CD4-positive, alpha-beta T cell treated with Interleukin-10 for 1 hour (primary cell): ENCODE measurements at regions not wholly inside any gene's neighbourhood (a gene's known extent, or its start where the extent isn't known, plus 50 kb on each side); places are given as distances from the start of the nearest gene placed in this dataset.

ENCODE experiments used
- DNase-seq: peaks from one replicate; pipeline ENCODE4 v3.0.0-alpha.2; 2020

GRCh38 chr6:144695858-144696533 is 410.9 kb downstream of the UTRN start:
- no peak for DNase-seq

GRCh38 chr6:144696610-144697368 is 411.7 kb downstream of the UTRN start:
- no peak for DNase-seq

DNA sequence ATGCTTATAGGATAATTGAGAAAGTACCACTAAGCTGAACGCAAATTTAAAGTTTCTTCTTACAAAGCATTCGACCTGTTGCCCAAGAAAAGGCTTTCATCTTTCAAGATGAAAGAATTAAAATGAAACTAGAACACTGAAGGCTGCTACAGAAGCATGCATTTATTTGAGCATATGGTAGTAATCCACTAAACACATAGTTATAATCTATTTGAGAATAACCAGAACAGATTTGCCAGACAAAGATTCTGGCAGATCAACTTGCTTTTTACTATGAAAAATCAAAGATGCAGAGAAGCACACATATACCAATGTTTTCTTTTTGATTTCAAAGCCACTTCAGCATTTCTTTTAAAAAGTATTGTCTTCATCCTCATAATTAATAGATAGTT is 412.2 kb downstream of the UTRN start:
- DNase-seq = no peak

DNA sequence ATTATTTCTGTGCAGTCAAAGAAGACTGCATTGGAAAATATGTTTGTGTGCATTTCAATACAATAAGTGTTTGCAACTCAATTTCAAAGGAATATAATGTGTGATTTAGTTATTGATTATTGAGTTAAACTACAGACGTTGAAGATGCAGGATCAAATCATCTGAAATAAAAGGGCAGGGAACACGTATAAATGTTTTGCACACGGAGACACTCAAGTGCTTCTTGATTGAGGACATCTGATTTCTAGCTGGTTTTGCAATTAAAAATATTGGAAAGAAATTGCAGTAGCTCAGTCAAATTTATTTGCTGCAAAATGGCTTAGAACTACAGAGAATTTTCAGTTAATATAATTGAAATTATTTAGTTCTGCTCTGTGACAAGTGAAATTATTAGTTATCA is 412.7 kb downstream of the UTRN start:
- DNase-seq = no peak

DNA sequence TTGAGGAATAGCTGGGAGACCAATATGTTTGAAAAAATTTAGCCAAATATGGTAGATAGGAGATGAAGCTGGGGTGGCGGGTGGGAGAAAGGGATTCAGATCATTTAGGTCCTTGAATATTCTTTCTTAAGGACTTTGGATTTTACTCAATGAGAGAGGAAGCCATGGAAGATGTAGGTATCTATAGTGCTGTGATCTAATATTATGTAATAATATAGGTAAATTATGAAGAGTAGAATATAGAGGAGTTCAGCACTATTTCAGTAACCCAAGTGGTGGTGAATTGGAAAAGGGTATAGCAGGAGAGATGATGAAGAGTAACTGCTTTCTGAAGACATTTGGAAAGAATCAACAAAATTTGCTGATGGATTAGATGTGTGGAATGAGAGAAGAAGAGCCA is 417.6 kb downstream of the UTRN start:
- DNase-seq = no peak

DNA sequence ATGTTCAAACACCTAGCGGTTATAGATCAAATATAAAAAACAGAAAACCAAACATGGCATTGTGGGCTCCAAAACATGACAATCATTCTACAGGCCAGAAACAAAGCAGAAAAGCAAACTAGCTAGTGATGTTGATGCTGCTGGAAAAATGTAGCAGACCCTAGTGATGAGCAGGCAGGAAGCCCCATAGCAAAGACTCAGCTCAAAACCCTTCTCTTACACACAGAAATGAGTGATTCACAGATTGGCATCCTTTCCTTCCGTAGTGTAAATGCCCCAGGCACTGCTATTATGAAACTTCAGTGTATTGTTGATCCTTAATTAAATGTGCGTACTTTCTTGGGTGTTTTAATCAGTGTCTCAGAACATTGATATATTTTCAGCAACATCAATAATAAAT is 425.1 kb downstream of the UTRN start:
- no peak for DNase-seq

DNA sequence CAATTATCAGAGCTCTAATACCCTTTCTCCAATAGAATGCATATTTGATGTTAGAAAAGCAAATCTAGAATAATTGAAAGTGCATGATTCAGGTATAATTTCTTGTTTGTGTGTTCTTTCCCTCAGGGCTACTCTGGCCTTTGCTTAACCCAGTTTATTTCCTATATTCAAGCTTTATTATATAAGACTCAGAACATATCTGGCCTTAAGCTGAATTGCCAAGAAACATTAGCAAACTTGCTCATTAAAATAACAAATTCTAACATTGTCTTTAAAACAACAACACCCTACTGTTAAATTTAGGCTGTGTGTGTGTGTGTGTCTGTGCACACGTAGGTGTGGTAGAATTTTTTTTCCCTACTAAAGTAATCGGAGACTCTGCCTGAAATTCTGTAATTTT is 426.5 kb downstream of the UTRN start:
- DNase-seq = no peak

GRCh38 chr6:144712541-144712940 is 427.4 kb downstream of the UTRN start:
- DNase-seq = no peak

- DNase-seq = no peak
Measured at GRCh38 chr6:144714021-144714712, 429.0 kb downstream of the UTRN start.

- DNase-seq = no peak
Measured at GRCh38 chr6:144715344-144715743, 430.2 kb downstream of the UTRN start.

- DNase-seq = no peak
Measured at GRCh38 chr6:144718431-144718830, 433.3 kb downstream of the UTRN start.

GRCh38 chr6:144721232-144721631 is 436.1 kb downstream of the UTRN start:
- no peak for DNase-seq

DNA sequence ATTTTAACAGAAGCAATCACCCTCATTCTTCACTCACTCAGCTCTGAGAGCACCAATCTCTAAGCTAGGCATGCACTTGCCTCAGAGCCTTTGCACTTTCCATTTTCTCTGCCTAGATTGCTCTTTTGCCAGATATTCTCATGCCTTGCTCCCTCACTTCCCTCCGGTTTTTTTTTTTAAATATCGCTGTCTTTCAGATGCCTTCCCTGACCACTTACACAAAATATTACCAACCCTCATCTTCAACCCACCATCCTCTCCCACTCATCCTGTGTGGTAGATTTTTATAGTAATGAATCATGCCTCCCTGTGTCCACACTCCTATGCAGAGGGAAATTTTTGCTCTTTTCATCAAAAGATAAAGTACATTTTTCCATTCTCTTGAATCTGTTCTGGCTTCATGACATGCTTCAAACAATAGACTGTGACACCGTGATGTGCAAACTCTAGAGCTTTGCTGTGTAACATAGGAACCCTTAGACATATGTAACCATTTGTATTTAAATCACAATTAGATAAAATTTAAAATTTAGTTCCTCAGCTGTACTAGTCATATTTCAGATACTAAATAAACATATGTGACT is 437.1 kb downstream of the UTRN start:
- DNase-seq = no peak

- DNase-seq = no peak
Measured at GRCh38 chr6:144722925-144723324, 437.8 kb downstream of the UTRN start.

- DNase-seq = no peak
Measured at GRCh38 chr6:144723431-144723830, 438.3 kb downstream of the UTRN start.

GRCh38 chr6:144724818-144725217 is 439.7 kb downstream of the UTRN start:
- no peak for DNase-seq

GRCh38 chr6:144725736-144726522 is 440.8 kb downstream of the UTRN start:
- DNase-seq = no peak

GRCh38 chr6:144728804-144729203 is 443.7 kb downstream of the UTRN start:
- no peak for DNase-seq

DNA sequence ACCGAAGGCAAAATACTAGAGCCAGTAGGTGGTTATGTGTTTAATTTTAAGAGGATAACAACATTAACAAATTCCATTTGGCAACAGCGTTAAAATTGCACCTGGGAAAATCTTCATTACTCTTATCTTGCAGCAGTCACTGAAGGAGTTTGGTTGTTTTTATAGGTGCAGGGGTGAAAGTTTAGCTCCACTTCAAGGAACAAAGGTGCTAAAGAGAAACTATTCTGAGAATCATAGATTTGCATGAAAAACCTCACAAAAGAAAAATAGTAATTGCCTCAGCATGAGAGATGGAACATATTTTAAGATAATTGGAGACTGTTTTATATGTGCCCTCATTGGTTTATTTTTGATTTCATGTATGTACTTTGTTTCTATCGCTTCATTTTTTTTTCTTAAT is 444.4 kb downstream of the UTRN start:
- DNase-seq = no peak

DNA sequence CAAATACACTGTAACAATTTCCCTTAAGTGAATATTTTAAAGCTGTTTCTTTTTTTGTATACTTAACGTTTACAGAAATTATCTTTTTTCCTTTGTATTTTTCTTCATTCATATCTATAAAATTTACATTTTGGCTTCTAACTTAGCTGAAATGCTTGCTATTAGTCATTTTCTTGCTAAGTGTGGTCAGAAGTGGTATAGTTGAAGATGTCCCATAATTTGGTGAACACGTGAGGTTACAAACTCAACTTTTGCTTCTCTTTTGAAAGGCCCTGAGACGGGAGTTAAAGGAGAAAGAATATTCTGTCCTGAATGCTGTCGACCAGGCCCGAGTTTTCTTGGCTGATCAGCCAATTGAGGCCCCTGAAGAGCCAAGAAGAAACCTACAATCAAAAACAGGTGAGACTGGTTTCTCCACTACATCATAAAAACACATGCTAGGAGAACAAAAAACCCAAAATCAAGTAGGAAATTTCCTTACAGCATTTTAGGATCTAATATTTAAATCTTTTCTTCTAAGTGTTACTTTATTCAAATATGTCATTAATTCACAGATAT is 445.0 kb downstream of the UTRN start:
- no peak for DNase-seq

DNA sequence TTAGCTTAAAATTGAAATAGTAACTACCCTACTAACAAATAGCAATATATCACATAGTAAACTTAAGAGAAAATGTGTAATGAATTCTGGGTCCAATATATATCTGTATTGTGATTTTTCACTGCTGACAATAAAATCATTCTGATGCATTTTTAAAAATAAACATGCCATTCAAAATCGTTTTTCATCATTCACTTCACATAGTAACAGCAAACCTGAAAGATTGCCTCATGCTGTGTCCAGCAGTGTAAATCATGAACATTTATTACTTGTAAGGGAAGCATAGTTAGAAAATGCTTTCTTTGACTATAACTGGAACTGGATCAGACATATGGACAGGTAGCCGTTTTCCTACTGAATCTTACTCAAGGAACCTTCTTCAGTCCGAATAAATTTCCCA is 446.1 kb downstream of the UTRN start:
- no peak for DNase-seq

DNA sequence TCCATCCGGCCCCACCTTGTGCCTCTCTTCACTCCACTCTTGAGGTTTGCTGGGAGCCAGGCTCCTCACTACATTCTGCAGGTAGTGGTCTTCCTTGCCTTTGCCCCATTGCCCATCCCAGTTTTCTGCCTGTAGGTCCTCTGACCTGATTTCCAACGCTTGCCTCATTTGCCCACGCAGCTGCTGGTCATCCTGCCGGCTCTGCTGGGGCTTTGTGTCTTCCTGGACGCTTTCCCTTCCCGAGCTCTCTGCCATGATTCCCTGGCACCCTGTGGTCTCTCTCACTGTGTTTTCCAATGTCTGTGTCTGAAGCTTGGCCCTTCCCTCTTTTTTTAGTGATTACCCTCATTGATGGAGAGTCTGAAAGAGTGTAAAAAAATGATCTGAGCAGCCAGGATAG is 451.6 kb downstream of the UTRN start:
- DNase-seq = no peak

DNA sequence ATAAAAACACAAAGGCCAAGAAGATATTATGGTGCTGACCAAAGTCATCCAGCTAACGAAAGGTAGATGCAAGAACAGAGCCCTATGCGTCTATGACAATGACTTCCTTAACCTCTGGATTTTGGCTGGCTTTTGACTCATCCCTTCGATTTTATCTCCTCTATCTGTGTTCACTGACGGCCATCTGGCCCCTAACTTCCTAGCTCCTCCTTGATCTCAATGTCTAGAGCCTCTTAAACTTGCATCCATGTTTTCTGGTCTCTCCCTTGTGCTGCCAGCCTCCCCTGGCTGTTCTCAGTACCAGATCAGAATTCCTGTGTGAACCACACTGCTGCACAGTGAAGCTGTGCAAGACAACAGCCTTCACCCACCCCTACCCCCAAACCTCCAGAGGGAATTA is 452.9 kb downstream of the UTRN start:
- DNase-seq = no peak
